Renal pelvis (tissue), 1 donor: ENCODE measurements at regions not wholly inside any gene's neighbourhood (a gene's known extent, or its start where the extent isn't known, plus 50 kb on each side); places are given as distances from the start of the nearest gene placed in this dataset.

Source experiments
- DNase-seq: peaks from one replicate; pipeline ENCODE4 v3.0.0-alpha.2; 2013

- no peak for DNase-seq
These were observed 142.9 kb upstream of the WNT4 start for GRCh38 chr1:22285549-22286396.

GRCh38 chr1:22286491-22286890, 143.6 kb upstream of the WNT4 start:
- DNase-seq: no peak

GRCh38 chr1:22287273-22287672, 144.4 kb upstream of the WNT4 start:
- no peak for DNase-seq

GRCh38 chr1:22287946-22288520, 145.1 kb upstream of the WNT4 start:
- DNase-seq: no peak

GRCh38 chr1:22288593-22289241, 145.8 kb upstream of the WNT4 start:
- no peak for DNase-seq

- DNase-seq: no peak
These were observed 146.6 kb upstream of the WNT4 start for GRCh38 chr1:22289307-22289995.

GRCh38 chr1:22290157-22290556, 147.3 kb upstream of the WNT4 start:
- DNase-seq: no peak

GRCh38 chr1:22290611-22291010, 147.7 kb upstream of the WNT4 start:
- DNase-seq: no peak

- DNase-seq: no peak
These were observed 148.2 kb upstream of the WNT4 start for GRCh38 chr1:22291057-22291456.

GRCh38 chr1:22291494-22291893, 148.6 kb upstream of the WNT4 start:
- no peak for DNase-seq

- DNase-seq: no peak
These were observed 149.3 kb upstream of the WNT4 start for GRCh38 chr1:22292011-22292788.

- no peak for DNase-seq
These were observed 152.5 kb upstream of the WNT4 start for GRCh38 chr1:22295396-22295795.

GRCh38 chr1:22295856-22296255, 153.0 kb upstream of the WNT4 start:
- DNase-seq: no peak

GRCh38 chr1:22296701-22297591, 154.0 kb upstream of the WNT4 start:
- no peak for DNase-seq

- DNase-seq: no peak
These were observed 153.7 kb upstream of the ZBTB40 start for GRCh38 chr1:22297999-22298398.

- DNase-seq: no peak
These were observed 147.8 kb upstream of the ZBTB40 start for GRCh38 chr1:22303816-22304215.

- DNase-seq: no peak
These were observed 142.1 kb upstream of the ZBTB40 start for GRCh38 chr1:22309572-22309971.

- no peak for DNase-seq
These were observed 140.2 kb upstream of the ZBTB40 start for GRCh38 chr1:22311461-22311860.

- DNase-seq: no peak
These were observed 138.3 kb upstream of the ZBTB40 start for GRCh38 chr1:22313321-22313720.

GRCh38 chr1:22314706-22315105, 136.9 kb upstream of the ZBTB40 start:
- no peak for DNase-seq
